HL-60 (cell line): ENCODE measurements at regions not wholly inside any gene's neighbourhood (a gene's known extent, or its start where the extent isn't known, plus 50 kb on each side); places are given as distances from the start of the nearest gene placed in this dataset.

ENCODE experiments used
- SPI1 ChIP-seq: IDR thresholded peaks from 2 replicates; pipeline ENCODE4 v1.6.1; 2012; ENCODE audit warnings: low read depth, mild to moderate bottlenecking, borderline replicate concordance
- TF ChIP-seq, protein P1 (sequence below): IDR thresholded peaks from one replicate; pipeline ENCODE4 v1.5.1; 2011; ENCODE audit warnings: low read length, control low read depth, inconsistent platforms; ENCODE audit not compliant: insufficient read depth

DNA sequence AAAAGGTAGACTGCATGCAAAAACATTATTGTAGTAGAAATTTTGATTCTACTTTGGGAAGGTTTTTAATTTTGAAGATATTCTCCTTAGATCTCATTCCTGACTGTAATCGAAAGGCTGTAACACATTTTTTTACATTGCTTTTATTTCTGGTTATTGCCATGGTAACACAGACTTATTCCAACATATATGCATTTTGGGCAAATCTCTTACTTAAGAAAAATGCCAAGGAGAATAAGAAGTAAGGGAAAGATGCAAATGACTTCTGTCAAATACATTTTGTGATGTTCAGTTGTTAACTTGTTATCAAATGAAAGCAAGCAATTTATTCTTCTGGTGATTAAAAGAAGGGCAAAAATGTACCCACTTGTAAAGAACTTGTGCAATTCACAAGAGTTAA lies 267.5 kb downstream of the AASDHPPT start:
- TF ChIP-seq SPI1 = no peak
- TF ChIP-seq, protein P1, sequence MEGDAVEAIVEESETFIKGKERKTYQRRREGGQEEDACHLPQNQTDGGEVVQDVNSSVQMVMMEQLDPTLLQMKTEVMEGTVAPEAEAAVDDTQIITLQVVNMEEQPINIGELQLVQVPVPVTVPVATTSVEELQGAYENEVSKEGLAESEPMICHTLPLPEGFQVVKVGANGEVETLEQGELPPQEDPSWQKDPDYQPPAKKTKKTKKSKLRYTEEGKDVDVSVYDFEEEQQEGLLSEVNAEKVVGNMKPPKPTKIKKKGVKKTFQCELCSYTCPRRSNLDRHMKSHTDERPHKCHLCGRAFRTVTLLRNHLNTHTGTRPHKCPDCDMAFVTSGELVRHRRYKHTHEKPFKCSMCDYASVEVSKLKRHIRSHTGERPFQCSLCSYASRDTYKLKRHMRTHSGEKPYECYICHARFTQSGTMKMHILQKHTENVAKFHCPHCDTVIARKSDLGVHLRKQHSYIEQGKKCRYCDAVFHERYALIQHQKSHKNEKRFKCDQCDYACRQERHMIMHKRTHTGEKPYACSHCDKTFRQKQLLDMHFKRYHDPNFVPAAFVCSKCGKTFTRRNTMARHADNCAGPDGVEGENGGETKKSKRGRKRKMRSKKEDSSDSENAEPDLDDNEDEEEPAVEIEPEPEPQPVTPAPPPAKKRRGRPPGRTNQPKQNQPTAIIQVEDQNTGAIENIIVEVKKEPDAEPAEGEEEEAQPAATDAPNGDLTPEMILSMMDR = no peak
